ENCODE measurements at regions not wholly inside any gene's neighbourhood (a gene's known extent, or its start where the extent isn't known, plus 50 kb on each side); places are given as distances from the start of the nearest gene placed in this dataset.
A peak's percentile ranks its signal among the peaks of the same experiment; 100 is the strongest.

DNA sequence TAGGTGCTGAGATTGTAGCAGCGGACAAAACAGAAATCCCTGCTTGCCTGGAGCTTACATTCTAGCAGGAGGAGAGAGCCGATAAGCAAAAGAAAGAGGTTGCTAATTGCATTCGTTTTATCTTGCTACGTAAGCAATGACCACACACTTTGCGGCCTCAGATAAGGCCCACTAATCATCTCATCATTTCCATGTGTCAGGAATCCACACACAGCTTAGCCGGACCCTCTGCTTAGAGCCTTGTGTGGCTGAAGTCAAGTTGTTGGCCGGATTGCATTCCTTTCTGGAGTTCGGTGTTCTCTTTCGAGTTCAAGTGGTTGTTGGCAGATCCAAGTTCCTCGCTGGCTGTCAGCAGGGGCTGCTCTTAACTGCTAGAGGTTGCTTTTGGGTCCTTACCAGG, 101.6 kb downstream of the CHST1 start:
- TF ChIP-seq, protein P1, sequence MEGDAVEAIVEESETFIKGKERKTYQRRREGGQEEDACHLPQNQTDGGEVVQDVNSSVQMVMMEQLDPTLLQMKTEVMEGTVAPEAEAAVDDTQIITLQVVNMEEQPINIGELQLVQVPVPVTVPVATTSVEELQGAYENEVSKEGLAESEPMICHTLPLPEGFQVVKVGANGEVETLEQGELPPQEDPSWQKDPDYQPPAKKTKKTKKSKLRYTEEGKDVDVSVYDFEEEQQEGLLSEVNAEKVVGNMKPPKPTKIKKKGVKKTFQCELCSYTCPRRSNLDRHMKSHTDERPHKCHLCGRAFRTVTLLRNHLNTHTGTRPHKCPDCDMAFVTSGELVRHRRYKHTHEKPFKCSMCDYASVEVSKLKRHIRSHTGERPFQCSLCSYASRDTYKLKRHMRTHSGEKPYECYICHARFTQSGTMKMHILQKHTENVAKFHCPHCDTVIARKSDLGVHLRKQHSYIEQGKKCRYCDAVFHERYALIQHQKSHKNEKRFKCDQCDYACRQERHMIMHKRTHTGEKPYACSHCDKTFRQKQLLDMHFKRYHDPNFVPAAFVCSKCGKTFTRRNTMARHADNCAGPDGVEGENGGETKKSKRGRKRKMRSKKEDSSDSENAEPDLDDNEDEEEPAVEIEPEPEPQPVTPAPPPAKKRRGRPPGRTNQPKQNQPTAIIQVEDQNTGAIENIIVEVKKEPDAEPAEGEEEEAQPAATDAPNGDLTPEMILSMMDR (IDR thresholded peaks at IDR 0.05), result no peak
- H3K4me3 ChIP-seq, result no peak overlapping the region
- no peaks in the 10 kb centered on the region for H3K4me1 ChIP-seq
- ATAC-seq (peak; percentile 39), DNase-seq (no peak)
- intact Hi-C loops (cut with DNase I), result no loop called here
- H3K27ac ChIP-seq, result no peak overlapping the region
- no peaks in the 10 kb centered on the region for H3K9me3 ChIP-seq
- no peaks in the 10 kb centered on the region for H3K36me3 ChIP-seq
- no peaks in the 10 kb centered on the region for H3K27me3 ChIP-seq

DNA sequence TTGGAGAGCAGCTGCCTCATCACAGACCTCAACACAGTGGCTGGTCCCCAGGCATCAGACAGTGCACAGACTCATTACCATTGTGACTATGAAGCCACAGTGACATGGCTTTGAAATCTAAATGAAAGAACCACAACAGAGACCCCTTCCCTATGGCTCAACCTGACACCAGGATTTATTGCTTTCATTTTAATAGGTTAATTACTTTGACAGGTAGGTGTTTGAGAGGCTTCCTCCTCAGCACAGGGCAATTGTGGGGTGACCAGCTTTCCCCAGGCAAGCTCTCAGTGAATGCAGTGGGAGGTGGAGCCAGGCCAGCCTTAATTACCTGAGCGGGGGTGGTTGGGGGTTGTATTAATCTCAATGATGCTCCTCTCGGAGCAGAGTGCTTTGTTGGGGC, 102.3 kb downstream of the CHST1 start:
- ATAC-seq (no peak), DNase-seq (no peak)
- Histone ChIP-seq H3K27ac (no peak overlapping the region), H3K27me3 (no peaks in the 10 kb centered on the region), H3K36me3 (no peaks in the 10 kb centered on the region), H3K4me1 (no peaks in the 10 kb centered on the region), H3K9me3 (no peaks in the 10 kb centered on the region), H3K4me3 (no peak overlapping the region)
- intact Hi-C loops (cut with DNase I), result no loop called here
- TF ChIP-seq, protein P1 (IDR thresholded peaks at IDR 0.05), result no peak

DNA sequence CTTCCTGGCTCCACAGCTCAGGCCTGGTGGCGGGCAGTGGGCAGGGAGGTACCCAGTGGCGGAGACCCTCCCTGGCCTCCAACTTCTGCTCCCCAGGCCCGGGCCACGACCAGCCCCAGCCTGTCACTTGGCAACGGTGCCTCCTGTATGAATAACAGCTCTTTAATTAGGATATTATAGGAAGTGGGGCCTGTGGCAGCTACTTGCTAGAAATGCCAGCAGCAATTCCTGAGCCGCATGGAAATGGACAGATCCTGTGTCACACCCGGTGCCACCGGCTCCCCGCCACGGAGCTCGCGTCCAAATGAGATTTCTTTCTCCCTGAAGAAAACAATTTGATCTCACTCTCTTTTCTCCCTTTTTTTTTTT, 104.5 kb downstream of the CHST1 start:
- ATAC-seq (no peak), DNase-seq (no peak)
- Histone ChIP-seq H3K4me3 (no peak overlapping the region), H3K27me3 (no peaks in the 10 kb centered on the region), H3K27ac (no peak overlapping the region), H3K36me3 (no peaks in the 10 kb centered on the region), H3K4me1 (no peaks in the 10 kb centered on the region), H3K9me3 (no peaks in the 10 kb centered on the region)
- intact Hi-C loops (cut with DNase I), result no loop called here
- TF ChIP-seq, protein P1 (IDR thresholded peaks at IDR 0.05), result no peak

DNA sequence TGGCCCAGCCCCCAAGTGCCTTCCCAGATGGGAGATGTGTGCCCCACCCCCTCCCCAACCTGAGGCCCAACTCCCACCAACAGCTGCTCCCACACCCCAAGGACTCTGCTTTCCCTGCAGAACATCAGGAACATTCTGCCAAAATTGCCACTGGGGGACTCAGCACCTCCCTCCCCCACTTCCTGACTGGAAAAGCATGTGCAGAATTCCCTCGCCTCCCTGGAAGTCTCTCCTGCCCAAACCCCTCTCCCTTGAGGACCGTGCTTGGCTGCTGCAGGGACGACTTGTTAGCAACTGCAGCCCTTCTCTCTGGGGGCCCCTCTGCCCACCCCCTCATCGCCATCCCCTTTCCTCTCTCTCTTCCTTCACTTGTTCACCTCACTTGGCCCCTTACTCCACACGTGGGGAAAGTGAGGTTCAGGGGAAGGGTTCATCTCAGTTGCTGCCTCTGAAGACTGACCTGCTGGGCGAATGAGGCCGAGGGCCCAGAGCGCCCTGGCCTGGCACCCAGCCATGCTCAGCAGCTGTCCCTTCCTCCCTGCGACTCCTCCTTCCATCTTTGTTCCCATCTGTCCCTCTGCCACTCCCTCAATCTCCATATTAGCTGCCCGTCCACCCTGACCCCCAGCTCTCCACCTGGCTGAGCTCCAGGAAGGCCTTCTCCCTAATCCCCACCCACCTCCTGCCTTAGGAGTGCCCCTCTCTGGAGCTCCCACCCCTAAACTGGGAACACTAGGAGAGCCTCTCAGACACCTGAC, 105.1 kb downstream of the CHST1 start:
- Histone ChIP-seq H3K9me3 (no peaks in the 10 kb centered on the region), H3K36me3 (no peaks in the 10 kb centered on the region), H3K4me3 (no peak overlapping the region), H3K27ac (no peak overlapping the region), H3K27me3 (no peaks in the 10 kb centered on the region), H3K4me1 (no peaks in the 10 kb centered on the region)
- no peak for ATAC-seq
- TF ChIP-seq, protein P1 (IDR thresholded peaks at IDR 0.05), result no peak
- intact Hi-C loops (cut with DNase I), result no loop called here
- no peak for DNase-seq

DNA sequence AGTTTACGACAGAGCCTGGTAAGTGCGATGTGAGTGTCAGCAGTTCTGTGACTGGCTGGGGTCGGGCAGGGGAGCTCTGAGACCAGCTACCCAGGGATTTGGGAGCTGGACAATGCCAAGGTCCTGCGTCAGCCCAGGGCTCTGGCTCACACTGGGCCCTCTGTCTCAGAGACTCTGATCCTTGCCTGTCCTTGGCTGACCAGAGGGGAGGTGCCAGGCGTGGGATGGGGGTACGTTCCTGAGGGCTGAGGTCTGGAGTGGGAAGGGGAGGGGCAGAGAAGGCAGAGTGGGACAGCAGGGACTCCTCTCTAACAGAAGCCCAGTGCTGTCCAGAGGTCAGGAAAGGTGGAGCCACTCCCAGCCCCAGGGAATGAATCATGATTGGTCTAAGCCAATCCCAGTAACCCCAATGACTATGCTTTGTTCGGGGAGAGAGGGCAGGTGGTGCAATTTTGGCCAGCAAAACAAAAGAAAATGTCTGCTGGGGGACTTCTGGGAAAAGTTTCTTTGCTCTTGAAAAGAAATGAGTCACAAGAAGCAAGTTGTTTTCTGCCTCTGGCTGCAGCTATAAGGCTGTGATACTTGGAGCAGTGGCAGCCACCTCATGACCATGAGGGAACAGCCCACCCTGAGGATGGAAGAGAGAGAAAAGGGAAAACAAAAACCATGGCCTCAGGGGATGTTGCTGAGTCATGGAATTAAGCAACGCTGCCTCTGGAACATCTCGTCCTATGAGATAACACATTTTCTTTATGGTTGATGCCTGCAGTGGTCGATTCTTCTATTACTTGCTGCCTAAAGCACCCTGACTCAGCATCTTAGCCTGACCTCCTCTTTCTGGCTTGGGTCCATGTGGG, 108.3 kb downstream of the CHST1 start:
- TF ChIP-seq, protein P1 (IDR thresholded peaks at IDR 0.05), result no peak
- no peak overlapping the region for H3K27ac ChIP-seq
- no peak for DNase-seq
- no peaks in the 10 kb centered on the region for H3K4me1 ChIP-seq
- intact Hi-C loops (cut with DNase I), result no loop called here
- H3K4me3 ChIP-seq, result no peak overlapping the region
- H3K9me3 ChIP-seq, result no peaks in the 10 kb centered on the region
- no peak for ATAC-seq
- H3K27me3 ChIP-seq, result no peaks in the 10 kb centered on the region
- H3K36me3 ChIP-seq, result no peaks in the 10 kb centered on the region
